Natural killer cell (primary cell): ENCODE measurements at regions not wholly inside any gene's neighbourhood (a gene's known extent, or its start where the extent isn't known, plus 50 kb on each side); places are given as distances from the start of the nearest gene placed in this dataset.

ENCODE experiments used
- ATAC-seq, 3 donors: fragments of 150-1000 bp in 2 of 3; fragments of 200-7000 bp in 1 of 3; cut with Tn5 transposase; 1 replicate in 1 of 3; 2 replicates in 2 of 3; pipeline ENCODE4 v1.10.0; 2021; ENCODE audit warnings: mild to moderate bottlenecking in 2 of 3, moderate library complexity in 2 of 3
- DNase-seq, 2 donors: peaks; one replicate each; pipeline versions ENCODE4 v3.0.0 to v3.0.0-alpha.2; 2013 to 2021; ENCODE audit warnings: mixed read lengths in 1 of 2
- H3K27ac ChIP-seq: one replicate; pipeline ENCODE4 v1.5.1; 2013; ENCODE audit warnings: mild to moderate bottlenecking, low read length
- H3K27me3 ChIP-seq: one replicate; pipeline ENCODE4 v1.6.1; 2013; ENCODE audit warnings: low read length; ENCODE audit not compliant: control insufficient read depth, insufficient read depth
- H3K36me3 ChIP-seq: one replicate; pipeline ENCODE4 v1.6.1; 2013; ENCODE audit warnings: low read length; ENCODE audit not compliant: control insufficient read depth, insufficient read depth
- H3K4me1 ChIP-seq: one replicate; pipeline ENCODE4 v1.6.1; 2013; ENCODE audit warnings: low read length; ENCODE audit not compliant: control insufficient read depth, insufficient read depth
- H3K4me3 ChIP-seq: one replicate; pipeline ENCODE4 v1.5.1; 2013; ENCODE audit warnings: low read length
- H3K9me3 ChIP-seq: one replicate; pipeline ENCODE4 v1.6.1; 2013; ENCODE audit warnings: low read length; ENCODE audit not compliant: control insufficient read depth, insufficient read depth
- H3K27ac Mint-ChIP-seq, 2 donors: one replicate each; pipeline ENCODE4 v1.8.0; 2022; ENCODE audit warnings: mild to moderate bottlenecking in 2 of 2, mixed read lengths in 2 of 2, moderate library complexity in 1 of 2
- H3K27me3 Mint-ChIP-seq, 2 donors: one replicate each; pipeline ENCODE4 v1.8.0; 2022; ENCODE audit warnings: low read depth in 2 of 2, mixed read lengths in 2 of 2
- H3K36me3 Mint-ChIP-seq: one replicate; pipeline ENCODE4 v1.8.0; 2022; ENCODE audit warnings: mixed read lengths
- H3K4me1 Mint-ChIP-seq, 2 donors: one replicate each; pipeline ENCODE4 v1.8.0; 2022; ENCODE audit warnings: mixed read lengths in 2 of 2
- H3K4me3 Mint-ChIP-seq: one replicate; pipeline ENCODE4 v1.8.0; 2022; ENCODE audit warnings: mild to moderate bottlenecking, moderate library complexity, mixed read lengths
- H3K9me3 Mint-ChIP-seq, 2 donors: one replicate each; pipeline ENCODE4 v1.8.0; 2022; ENCODE audit warnings: mixed read lengths in 2 of 2
- CTCF ChIP-seq: fragments of 200-600 bp; IDR thresholded peaks from one replicate; pipeline ENCODE4 v1.8.0; 2022; ENCODE audit warnings: antibody characterized with exemption
- WGBS: methylation state at CpG from one replicate; pipeline ENCODE4 v1.1.7; 2013; ENCODE audit warnings: missing lambda C conversion rate; ENCODE audit not compliant: insufficient coverage; 5-methylcytosine and 5-hydroxymethylcytosine counted together
- intact Hi-C: fragments of 100-400 bp; cut with micrococcal nuclease; formaldehyde crosslinking; loops from one replicate; pipeline ENCODE4 v1.14.2; 2022

GRCh38 chr22:26927821-26928220 is 270.4 kb downstream of the MIAT start:
- H3K4me3 Mint-ChIP-seq = no peak overlapping the region
- intact Hi-C loops = no loop called here
- WGBS = 57% methylated on average over 6 of the region's 6 CpGs

DNA sequence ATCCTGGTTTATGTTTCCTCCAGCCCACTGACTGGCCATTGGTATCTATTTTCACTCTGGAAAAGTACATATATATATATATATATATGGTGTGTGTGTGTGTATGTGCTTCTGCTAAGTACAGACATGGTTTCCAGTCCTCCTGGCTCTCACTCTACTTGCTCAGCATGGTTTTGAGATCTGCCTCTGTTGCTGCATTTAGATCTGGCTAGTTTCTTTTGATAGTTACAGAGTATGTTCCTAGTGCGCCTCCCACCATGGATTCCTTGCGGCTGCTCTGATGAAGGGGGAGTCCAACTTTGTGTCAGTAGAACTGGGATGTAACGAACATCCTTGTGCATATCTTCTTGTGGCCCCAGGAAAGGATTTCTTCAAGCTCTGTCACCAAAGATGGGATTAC is 274.1 kb downstream of the MIAT start:
- Mint-ChIP-seq H3K9me3 (no peaks in the 10 kb centered on the region), H3K4me3 (no peak overlapping the region), H3K27me3 (peaks cover 9 to 14% of the 10 kb centered on the region in 2 donors), H3K27ac (no peak overlapping the region), H3K4me1 (no peaks in the 10 kb centered on the region), H3K36me3 (no peaks in the 10 kb centered on the region)
- DNase-seq (no peak), ATAC-seq (no peak)
- Histone ChIP-seq H3K27ac (no peak overlapping the region), H3K4me3 (no peak overlapping the region), H3K4me1 (no peaks in the 10 kb centered on the region), H3K36me3 (no peaks in the 10 kb centered on the region), H3K9me3 (no peaks in the 10 kb centered on the region), H3K27me3 (no peaks in the 10 kb centered on the region)
- intact Hi-C loops = no loop called here
- WGBS = 92% methylated on average over 3 of the region's 3 CpGs
- TF ChIP-seq CTCF = no peak

More at GRCh38 chr22:26927821-26928220, 270.4 kb downstream of the MIAT start:
- Mint-ChIP-seq H3K36me3 (no peaks in the 10 kb centered on the region), H3K27me3 (peaks cover 13 to 18% of the 10 kb centered on the region in 2 donors), H3K9me3 (no peaks in the 10 kb centered on the region), H3K4me1 (no peaks in the 10 kb centered on the region), H3K27ac (no peak overlapping the region)
- DNase-seq (no peak), ATAC-seq (no peak)
- Histone ChIP-seq H3K27me3 (no peaks in the 10 kb centered on the region), H3K36me3 (no peaks in the 10 kb centered on the region), H3K4me1 (no peaks in the 10 kb centered on the region), H3K27ac (no peak overlapping the region), H3K9me3 (no peaks in the 10 kb centered on the region), H3K4me3 (no peak overlapping the region)
- TF ChIP-seq CTCF = no peak

GRCh38 chr22:26933105-26933590 is 275.8 kb downstream of the MIAT start:
- WGBS = 91% methylated on average over 8 of the region's 8 CpGs
- Mint-ChIP-seq H3K36me3 (peaks cover 6% of the 10 kb centered on the region), H3K27me3 (peaks cover 9 to 14% of the 10 kb centered on the region in 2 donors), H3K9me3 (peaks cover 2 to 3% of the 10 kb centered on the region in 2 donors), H3K4me3 (no peak overlapping the region), H3K4me1 (no peaks in the 10 kb centered on the region), H3K27ac (no peak overlapping the region)
- no peak for DNase-seq
- intact Hi-C loops = no loop called here
- TF ChIP-seq CTCF = no peak
- no peak overlapping the region for H3K27ac ChIP-seq
- H3K4me1 ChIP-seq = no peaks in the 10 kb centered on the region
- no peaks in the 10 kb centered on the region for H3K36me3 ChIP-seq
- H3K9me3 ChIP-seq = no peaks in the 10 kb centered on the region
- H3K4me3 ChIP-seq = no peak overlapping the region
- ATAC-seq = no peak
- no peaks in the 10 kb centered on the region for H3K27me3 ChIP-seq

- Mint-ChIP-seq H3K4me3 (no peak overlapping the region), H3K4me1 (no peaks in the 10 kb centered on the region), H3K36me3 (peaks cover 6% of the 10 kb centered on the region), H3K27ac (no peak overlapping the region), H3K27me3 (peaks cover 6% of the 10 kb centered on the region in 2 donors), H3K9me3 (peaks cover 2 to 3% of the 10 kb centered on the region in 2 donors)
- intact Hi-C loops = no loop called here
- DNase-seq (no peak), ATAC-seq (no peak)
- H3K4me1 ChIP-seq = no peaks in the 10 kb centered on the region
- H3K9me3 ChIP-seq = no peaks in the 10 kb centered on the region
- no peak overlapping the region for H3K4me3 ChIP-seq
- H3K27ac ChIP-seq = no peak overlapping the region
- H3K36me3 ChIP-seq = no peaks in the 10 kb centered on the region
- TF ChIP-seq CTCF = no peak
- H3K27me3 ChIP-seq = no peaks in the 10 kb centered on the region
- 90% methylated on average over 2 of the region's 5 CpGs for WGBS
Measured at GRCh38 chr22:26937213-26937612, 279.8 kb downstream of the MIAT start.
